GM23248 (cell line): ENCODE measurements at regions not wholly inside any gene's neighbourhood (a gene's known extent, or its start where the extent isn't known, plus 50 kb on each side); places are given as distances from the start of the nearest gene placed in this dataset.

ENCODE experiments used
- DNase-seq: peaks from one replicate; pipeline ENCODE4 v3.0.0-alpha.2; 2015
- H2AFZ ChIP-seq: fragments of 200-600 bp; sonication (generic); 2 replicates; pipeline ENCODE4 v1.6.1; 2016; ENCODE audit warnings: antibody characterized with exemption
- H3F3A ChIP-seq: fragments of 200-600 bp; sonication (generic); 2 replicates; pipeline ENCODE4 v1.6.1; 2016; ENCODE audit warnings: mild to moderate bottlenecking, antibody characterized with exemption, mixed run types; ENCODE audit not compliant: insufficient read depth
- H3K27ac ChIP-seq: fragments of 200-600 bp; sonication (generic); 2 replicates; pipeline ENCODE4 v1.5.1; 2016; ENCODE audit warnings: mild to moderate bottlenecking
- H3K27me3 ChIP-seq: fragments of 200-600 bp; sonication (generic); replicated peaks from 2 replicates; pipeline ENCODE4 v1.6.1; 2016; ENCODE audit warnings: mild to moderate bottlenecking; ENCODE audit not compliant: insufficient read depth
- H3K36me3 ChIP-seq: fragments of 200-600 bp; sonication (generic); 2 replicates; pipeline ENCODE4 v1.6.1; 2016; ENCODE audit warnings: low read depth, mild to moderate bottlenecking
- H3K4me1 ChIP-seq: fragments of 200-600 bp; sonication (generic); 2 replicates; pipeline ENCODE4 v1.6.1; 2016; ENCODE audit warnings: mild to moderate bottlenecking; ENCODE audit not compliant: insufficient read depth
- H3K4me2 ChIP-seq: fragments of 200-600 bp; sonication (generic); one replicate; pipeline ENCODE4 v1.6.1; 2016; ENCODE audit warnings: mild to moderate bottlenecking; ENCODE audit not compliant: unreplicated experiment
- H3K4me3 ChIP-seq: fragments of 200-600 bp; sonication (generic); 2 replicates; pipeline ENCODE4 v1.5.1; 2016; ENCODE audit warnings: mild to moderate bottlenecking
- H3K79me2 ChIP-seq: fragments of 200-600 bp; sonication (generic); 2 replicates; pipeline ENCODE4 v1.6.1; 2016; ENCODE audit warnings: mild to moderate bottlenecking; ENCODE audit not compliant: insufficient read depth
- H3K9ac ChIP-seq: fragments of 200-600 bp; sonication (generic); 2 replicates; pipeline ENCODE4 v1.6.1; 2016; ENCODE audit warnings: mild to moderate bottlenecking
- H3K9me2 ChIP-seq: fragments of 200-600 bp; sonication (generic); 2 replicates; pipeline ENCODE4 v1.6.1; 2016; ENCODE audit warnings: mixed run types, mild to moderate bottlenecking, moderate library complexity; ENCODE audit not compliant: insufficient read depth
- H3K9me3 ChIP-seq: fragments of 200-600 bp; sonication (generic); one replicate; pipeline ENCODE4 v1.6.1; 2017; ENCODE audit warnings: low read depth
- H4K20me1 ChIP-seq: fragments of 200-600 bp; sonication (generic); 2 replicates; pipeline ENCODE4 v1.6.0; 2016; ENCODE audit not compliant: insufficient read depth
- EZH2 ChIP-seq: fragments of 200-600 bp; sonication (generic); IDR thresholded peaks from 2 replicates; pipeline ENCODE4 v1.6.1; 2018; ENCODE audit warnings: antibody characterized with exemption, mild to moderate bottlenecking; ENCODE audit not compliant: insufficient read depth, poor library complexity, severe bottlenecking
- EZH2phosphoT487 ChIP-seq: fragments of 200-600 bp; sonication (generic); IDR thresholded peaks from 2 replicates; pipeline ENCODE4 v1.6.1; 2018; ENCODE audit warnings: antibody characterized with exemption, moderate library complexity, mild to moderate bottlenecking, low read depth; ENCODE audit not compliant: insufficient read depth
- WGBS, 2 experiments: methylation state at CpG; one replicate each; pipeline ENCODE4 v1.1.6; 2015 to 2017; ENCODE audit warnings: low lambda C conversion rate in 2 of 2, low coverage in 1 of 2; ENCODE audit errors: missing lambda C conversion rate in 2 of 2; 5-methylcytosine and 5-hydroxymethylcytosine counted together
- in situ Hi-C: fragments of 300-500 bp; cut with MboI; formaldehyde crosslinking; loops from 2 replicates; pipeline ENCODE4 v1.15.0; 2020

DNA sequence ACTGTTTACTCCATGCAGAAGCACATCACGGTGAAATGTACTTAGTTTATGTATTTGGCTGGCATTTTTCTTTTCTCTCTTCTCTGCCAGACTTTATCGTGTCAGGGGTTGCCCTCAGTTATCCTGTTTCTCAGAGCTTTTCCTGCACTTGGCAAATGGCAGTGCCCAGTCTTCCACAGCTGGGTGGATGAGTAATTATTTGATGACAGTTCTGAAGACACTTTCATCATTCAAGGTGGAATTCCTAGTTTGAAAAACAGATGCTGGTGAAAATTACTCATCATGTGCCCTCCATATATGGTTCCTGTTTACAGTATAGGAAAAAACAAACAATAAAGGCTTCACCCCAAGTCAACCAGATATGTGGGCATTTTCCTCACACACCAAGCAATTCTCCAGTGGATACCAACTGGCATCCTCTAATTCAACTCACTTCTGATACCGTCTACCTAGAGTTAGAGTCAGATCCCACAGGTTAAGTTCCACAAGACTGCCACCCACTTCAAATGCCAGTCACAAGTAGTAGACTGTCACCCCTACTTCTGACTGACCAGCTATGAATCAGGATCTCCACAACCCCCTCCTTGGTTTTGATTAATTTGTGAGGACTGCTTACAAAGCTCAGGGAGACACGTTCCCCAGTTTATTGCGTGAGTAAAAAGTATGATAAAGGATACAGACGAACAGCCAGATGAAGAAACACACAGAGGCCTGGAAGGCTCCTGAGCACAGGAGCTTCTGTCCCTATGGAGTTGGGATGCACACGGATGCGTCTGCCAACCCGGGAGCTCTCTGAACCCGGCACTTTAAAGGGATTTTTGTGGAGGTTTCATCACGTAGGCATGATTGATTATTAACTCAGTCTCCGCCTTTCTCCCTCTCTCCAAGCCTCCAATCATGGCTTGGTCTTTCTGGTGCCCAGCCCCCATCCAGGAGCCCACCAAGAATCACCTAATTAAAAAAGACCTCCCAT is 72.9 kb downstream of the CLDN34 start:
- no peaks in the 10 kb centered on the region for H4K20me1 ChIP-seq
- H3K4me1 ChIP-seq: 0 out of 2 replicates have a peak, but pooled peaks cover 8% of the 10 kb centered on the region
- H3K79me2 ChIP-seq: peaks cover 39% of the 10 kb centered on the region
- H3K4me2 ChIP-seq: no peak overlapping the region
- TF ChIP-seq EZH2phosphoT487 (no peak), EZH2 (no peak)
- H3K36me3 ChIP-seq: no peaks in the 10 kb centered on the region
- WGBS, 2 experiments: 76 to 77% methylated on average over 12 of the region's 12 CpGs
- no peak overlapping the region for H2AFZ ChIP-seq
- no peaks in the 10 kb centered on the region for H3F3A ChIP-seq
- in situ Hi-C loops: no loop called here
- no peak overlapping the region for H3K4me3 ChIP-seq
- no peaks in the 10 kb centered on the region for H3K27me3 ChIP-seq
- DNase-seq: peak; percentile 34
- H3K27ac ChIP-seq: no peak overlapping the region
- no peaks in the 10 kb centered on the region for H3K9me2 ChIP-seq
- no peaks in the 10 kb centered on the region for H3K9me3 ChIP-seq
- no peak overlapping the region for H3K9ac ChIP-seq

DNA sequence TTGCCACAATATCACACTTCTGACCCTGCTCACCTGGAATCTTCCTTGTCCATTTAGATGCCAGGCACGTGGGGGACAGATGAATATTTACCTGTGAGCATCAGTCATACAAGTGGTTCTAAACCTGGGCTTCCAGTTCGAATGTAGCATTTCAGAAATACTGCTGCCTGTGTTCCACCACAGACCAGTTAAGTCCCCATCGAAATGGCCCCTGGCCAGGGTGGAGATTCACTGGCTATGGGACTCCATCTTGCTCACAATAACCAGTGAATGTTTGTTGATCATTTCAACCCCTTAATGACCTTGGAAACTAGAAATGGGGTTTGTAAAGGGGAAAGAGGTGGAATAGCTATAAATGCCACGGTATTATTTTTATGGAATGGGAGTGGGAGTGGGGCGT is 73.8 kb downstream of the CLDN34 start:
- no peak for DNase-seq
- Histone ChIP-seq H3K4me1 (0 out of 2 replicates have a peak, but pooled peaks cover 8% of the 10 kb centered on the region), H3K79me2 (peaks cover 35% of the 10 kb centered on the region), H4K20me1 (no peaks in the 10 kb centered on the region), H3K4me2 (no peak overlapping the region), H3K9me2 (no peaks in the 10 kb centered on the region), H3F3A (no peaks in the 10 kb centered on the region), H3K4me3 (no peak overlapping the region), H3K9me3 (no peaks in the 10 kb centered on the region), H3K36me3 (no peaks in the 10 kb centered on the region), H3K9ac (no peak overlapping the region), H3K27me3 (no peaks in the 10 kb centered on the region), H3K27ac (no peak overlapping the region), H2AFZ (no peak overlapping the region)
- 64 to 74% methylated on average over 3 to 5 of the region's 5 CpGs for WGBS, 2 experiments
- in situ Hi-C loops: no loop called here
- TF ChIP-seq EZH2 (no peak), EZH2phosphoT487 (no peak)

DNA sequence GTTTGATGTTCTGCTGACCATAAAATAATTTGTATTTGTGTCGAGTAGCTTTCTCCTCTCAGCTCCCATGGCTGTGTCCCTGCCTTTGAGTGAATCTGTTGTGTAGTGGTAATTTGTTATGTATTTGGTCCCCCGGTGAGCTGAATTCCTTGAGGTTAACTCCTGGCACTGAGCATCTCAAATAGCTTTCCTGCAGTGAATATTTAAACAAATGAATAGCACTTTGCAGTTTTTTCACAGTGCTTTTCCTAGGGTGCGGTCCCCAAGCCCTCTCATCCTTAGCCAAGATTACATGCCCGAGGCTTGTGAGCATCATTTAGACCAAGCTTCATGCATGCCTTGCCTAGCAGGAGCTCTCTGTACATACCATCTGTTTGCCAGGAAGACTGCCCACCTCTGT is 74.2 kb downstream of the CLDN34 start:
- H3K27ac ChIP-seq: no peak overlapping the region
- 0 out of 2 replicates have a peak, but pooled peaks cover 8% of the 10 kb centered on the region for H3K4me1 ChIP-seq
- H3K9ac ChIP-seq: no peak overlapping the region
- H3K4me2 ChIP-seq: no peak overlapping the region
- TF ChIP-seq EZH2 (no peak), EZH2phosphoT487 (no peak)
- H3K27me3 ChIP-seq: no peaks in the 10 kb centered on the region
- in situ Hi-C loops: no loop called here
- DNase-seq: peak; percentile 36
- H3K79me2 ChIP-seq: peaks cover 31% of the 10 kb centered on the region
- H3K9me3 ChIP-seq: no peaks in the 10 kb centered on the region
- H3K9me2 ChIP-seq: no peaks in the 10 kb centered on the region
- 55 to 67% methylated on average over 4 of the region's 4 CpGs for WGBS, 2 experiments
- H3F3A ChIP-seq: no peaks in the 10 kb centered on the region
- H3K4me3 ChIP-seq: no peak overlapping the region
- no peaks in the 10 kb centered on the region for H4K20me1 ChIP-seq
- H3K36me3 ChIP-seq: no peaks in the 10 kb centered on the region
- H2AFZ ChIP-seq: no peak overlapping the region

DNA sequence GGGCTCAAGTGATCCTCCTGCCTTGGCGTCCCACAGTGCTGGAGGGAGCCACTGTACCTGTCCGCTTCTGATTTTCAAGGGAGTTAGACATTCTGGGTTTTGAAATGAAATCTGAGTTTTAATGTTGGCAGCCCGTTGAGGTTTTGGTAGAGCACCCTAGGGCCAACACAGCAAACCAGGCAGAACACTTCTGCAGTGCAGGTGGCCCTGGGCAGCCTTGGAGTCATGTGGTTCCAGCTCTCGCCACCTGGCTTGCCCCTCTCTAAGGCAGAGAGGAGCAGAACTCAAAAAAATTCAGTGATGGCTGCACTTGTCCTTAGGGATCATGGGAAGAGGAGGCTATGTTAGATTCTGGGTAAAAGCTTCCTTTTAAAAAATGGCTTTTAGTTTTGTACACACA is 74.9 kb downstream of the CLDN34 start:
- no peaks in the 10 kb centered on the region for H4K20me1 ChIP-seq
- no peak overlapping the region for H3K4me2 ChIP-seq
- no peaks in the 10 kb centered on the region for H3K9me2 ChIP-seq

More for the DNA sequence above, 74.9 kb downstream of the CLDN34 start:
- in situ Hi-C loops: no loop called here
- 0 out of 2 replicates have a peak, but pooled peaks cover 8% of the 10 kb centered on the region for H3K4me1 ChIP-seq
- H3F3A ChIP-seq: no peaks in the 10 kb centered on the region
- H3K79me2 ChIP-seq: peaks cover 24% of the 10 kb centered on the region
- no peak for DNase-seq
- H3K9me3 ChIP-seq: no peaks in the 10 kb centered on the region
- no peak overlapping the region for H3K9ac ChIP-seq
- 98 to 100% methylated on average over 4 of the region's 4 CpGs for WGBS, 2 experiments
- H3K27ac ChIP-seq: no peak overlapping the region
- no peak for TF ChIP-seq EZH2
- TF ChIP-seq EZH2phosphoT487: no peak
- no peaks in the 10 kb centered on the region for H3K36me3 ChIP-seq
- H3K27me3 ChIP-seq: no peaks in the 10 kb centered on the region
- H2AFZ ChIP-seq: no peak overlapping the region
- H3K4me3 ChIP-seq: no peak overlapping the region
